ENCODE measurements at regions not wholly inside any gene's neighbourhood (a gene's known extent, or its start where the extent isn't known, plus 50 kb on each side); places are given as distances from the start of the nearest gene placed in this dataset.

GRCh38 chr6:148238713-148239112 is 103.9 kb upstream of the SASH1 start:
- Mint-ChIP-seq H3K4me3 (no peak overlapping the region), H3K4me1 (no peaks in the 10 kb centered on the region), H3K36me3 (no peaks in the 10 kb centered on the region), H3K27me3 (ENCODE audit: low read depth in 3 of 3) (peaks cover 4 to 12% (median 6%) of the 10 kb centered on the region in 3 donors), H3K9me3 (peaks cover 0 to 4% (median 0%) of the 10 kb centered on the region in 7 donors), H3K27ac (no peak overlapping the region)
- H3K36me3 ChIP-seq (replicated peaks in 1 of 2; ENCODE audit: control insufficient read depth in 1 of 2, insufficient read depth in 2 of 2, low read length in 2 of 2) = no peaks in the 10 kb centered on the region
- TF ChIP-seq CTCF (IDR thresholded peaks at IDR 0.05) = no peak
- H3K79me2 ChIP-seq (ENCODE audit: insufficient read depth, low read length) = no peaks in the 10 kb centered on the region
- H3K9ac ChIP-seq (ENCODE audit: insufficient read depth, low read length, poor library complexity, severe bottlenecking) = no peak overlapping the region
- no peak overlapping the region for H3K4me2 ChIP-seq (replicated peaks; ENCODE audit: extremely low read depth, low read length, poor library complexity, severe bottlenecking)
- H3K27me3 ChIP-seq (ENCODE audit: control insufficient read depth in 2 of 2, insufficient read depth in 2 of 2, low read length in 2 of 2) = no peaks in the 10 kb centered on the region
- WGBS (ENCODE audit: insufficient coverage) = 92% methylated on average over 4 of the region's 7 CpGs
- H3K9me3 ChIP-seq (replicated peaks in 1 of 2; ENCODE audit: control insufficient read depth in 1 of 2, insufficient read depth in 1 of 2, low read length in 2 of 2) = no peaks in the 10 kb centered on the region
- H3K4me3 ChIP-seq (replicated peaks in 1 of 3; ENCODE audit: low read depth in 2 of 3, low read length in 3 of 3) = no peak overlapping the region
- H2AFZ ChIP-seq (ENCODE audit: insufficient read depth, low read depth, low read length, poor library complexity, severe bottlenecking) = no peak overlapping the region
- H4K20me1 ChIP-seq (ENCODE audit: insufficient read depth, low read length) = no peaks in the 10 kb centered on the region
- no peak for DNase-seq
- H3K4me1 ChIP-seq (ENCODE audit: control insufficient read depth in 1 of 2, insufficient read depth in 2 of 2, low read length in 2 of 2) = no peaks in the 10 kb centered on the region
- H3K27ac ChIP-seq (ENCODE audit: low read depth in 1 of 2, low read length in 2 of 2) = no peak overlapping the region
- intact Hi-C loops (cut with micrococcal nuclease) = no loop called here

GRCh38 chr6:148239215-148239614 is 103.4 kb upstream of the SASH1 start:
- Histone ChIP-seq H3K9ac (ENCODE audit: insufficient read depth, low read length, poor library complexity, severe bottlenecking) (no peak overlapping the region), H3K4me2 (replicated peaks; ENCODE audit: extremely low read depth, low read length, poor library complexity, severe bottlenecking) (no peak overlapping the region), H4K20me1 (ENCODE audit: insufficient read depth, low read length) (no peaks in the 10 kb centered on the region), H3K9me3 (replicated peaks in 1 of 2; ENCODE audit: control insufficient read depth in 1 of 2, insufficient read depth in 1 of 2, low read length in 2 of 2) (no peaks in the 10 kb centered on the region), H3K4me1 (ENCODE audit: control insufficient read depth in 1 of 2, insufficient read depth in 2 of 2, low read length in 2 of 2) (no peaks in the 10 kb centered on the region), H3K36me3 (replicated peaks in 1 of 2; ENCODE audit: control insufficient read depth in 1 of 2, insufficient read depth in 2 of 2, low read length in 2 of 2) (no peaks in the 10 kb centered on the region), H3K27ac (ENCODE audit: low read depth in 1 of 2, low read length in 2 of 2) (no peak overlapping the region), H3K4me3 (replicated peaks in 1 of 3; ENCODE audit: low read depth in 2 of 3, low read length in 3 of 3) (no peak overlapping the region), H3K27me3 (ENCODE audit: control insufficient read depth in 2 of 2, insufficient read depth in 2 of 2, low read length in 2 of 2) (no peaks in the 10 kb centered on the region), H3K79me2 (ENCODE audit: insufficient read depth, low read length) (no peaks in the 10 kb centered on the region), H2AFZ (ENCODE audit: insufficient read depth, low read depth, low read length, poor library complexity, severe bottlenecking) (no peak overlapping the region)
- TF ChIP-seq CTCF (IDR thresholded peaks at IDR 0.05) = no peak
- intact Hi-C loops (cut with micrococcal nuclease) = no loop called here
- H3K36me3 Mint-ChIP-seq = no peaks in the 10 kb centered on the region
- DNase-seq = no peak
- H3K9me3 Mint-ChIP-seq = peaks cover 0 to 4% (median 0%) of the 10 kb centered on the region in 7 donors
- no peaks in the 10 kb centered on the region for H3K4me1 Mint-ChIP-seq
- WGBS (ENCODE audit: insufficient coverage) = 93% methylated on average over 4 of the region's 5 CpGs
- H3K27me3 Mint-ChIP-seq (ENCODE audit: low read depth in 3 of 3) = peaks cover 4 to 12% (median 6%) of the 10 kb centered on the region in 3 donors
- H3K4me3 Mint-ChIP-seq = no peak overlapping the region
- H3K27ac Mint-ChIP-seq = no peak overlapping the region
